Ishikawa (cell line): ENCODE measurements at regions not wholly inside any gene's neighbourhood (a gene's known extent, or its start where the extent isn't known, plus 50 kb on each side); places are given as distances from the start of the nearest gene placed in this dataset.

ENCODE experiments used
- TF ChIP-seq, protein P1 (sequence below): IDR thresholded peaks from 2 replicates; pipeline ENCODE4 v1.6.1; 2012
- TF ChIP-seq, protein P2 (sequence below): IDR thresholded peaks from 2 replicates; pipeline ENCODE4 v1.6.1; 2012; ENCODE audit warnings: low read depth, mild to moderate bottlenecking

DNA sequence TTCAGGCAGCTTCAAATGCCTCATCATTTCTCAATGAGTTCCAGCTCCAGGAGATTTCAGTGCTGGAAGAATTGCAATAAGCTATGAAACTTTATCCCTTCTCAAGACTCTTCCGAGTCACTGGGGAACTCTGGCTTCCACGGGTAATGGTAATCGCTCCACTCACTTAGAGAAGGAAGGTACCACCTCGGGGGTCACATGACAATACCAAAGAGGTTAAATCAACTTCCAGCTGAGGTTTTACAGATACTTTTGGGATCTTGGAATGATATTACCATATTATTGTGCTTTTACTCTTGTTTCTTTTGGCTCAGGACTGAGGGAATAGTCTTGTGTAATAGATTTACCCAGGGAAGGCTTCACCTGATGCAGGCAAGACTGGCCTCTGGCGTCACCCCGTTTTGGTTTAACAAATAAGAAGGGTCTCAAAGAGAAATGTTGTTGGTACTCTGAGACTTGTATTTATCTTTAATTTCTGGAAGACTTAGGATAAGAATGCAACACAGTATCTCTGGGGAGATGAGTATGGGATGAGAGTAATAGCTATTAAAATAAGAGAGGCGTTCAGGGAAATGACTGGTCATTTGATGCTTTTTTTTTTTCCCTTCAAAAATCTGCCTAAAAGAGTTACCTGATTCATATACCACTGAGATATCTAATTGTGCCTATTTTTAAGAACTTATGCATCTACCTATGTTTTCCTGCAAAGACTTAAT lies 316.9 kb upstream of the ZEB2 start:
- TF ChIP-seq, protein P1, sequence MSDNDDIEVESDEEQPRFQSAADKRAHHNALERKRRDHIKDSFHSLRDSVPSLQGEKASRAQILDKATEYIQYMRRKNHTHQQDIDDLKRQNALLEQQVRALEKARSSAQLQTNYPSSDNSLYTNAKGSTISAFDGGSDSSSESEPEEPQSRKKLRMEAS, result no peak
- TF ChIP-seq, protein P2, sequence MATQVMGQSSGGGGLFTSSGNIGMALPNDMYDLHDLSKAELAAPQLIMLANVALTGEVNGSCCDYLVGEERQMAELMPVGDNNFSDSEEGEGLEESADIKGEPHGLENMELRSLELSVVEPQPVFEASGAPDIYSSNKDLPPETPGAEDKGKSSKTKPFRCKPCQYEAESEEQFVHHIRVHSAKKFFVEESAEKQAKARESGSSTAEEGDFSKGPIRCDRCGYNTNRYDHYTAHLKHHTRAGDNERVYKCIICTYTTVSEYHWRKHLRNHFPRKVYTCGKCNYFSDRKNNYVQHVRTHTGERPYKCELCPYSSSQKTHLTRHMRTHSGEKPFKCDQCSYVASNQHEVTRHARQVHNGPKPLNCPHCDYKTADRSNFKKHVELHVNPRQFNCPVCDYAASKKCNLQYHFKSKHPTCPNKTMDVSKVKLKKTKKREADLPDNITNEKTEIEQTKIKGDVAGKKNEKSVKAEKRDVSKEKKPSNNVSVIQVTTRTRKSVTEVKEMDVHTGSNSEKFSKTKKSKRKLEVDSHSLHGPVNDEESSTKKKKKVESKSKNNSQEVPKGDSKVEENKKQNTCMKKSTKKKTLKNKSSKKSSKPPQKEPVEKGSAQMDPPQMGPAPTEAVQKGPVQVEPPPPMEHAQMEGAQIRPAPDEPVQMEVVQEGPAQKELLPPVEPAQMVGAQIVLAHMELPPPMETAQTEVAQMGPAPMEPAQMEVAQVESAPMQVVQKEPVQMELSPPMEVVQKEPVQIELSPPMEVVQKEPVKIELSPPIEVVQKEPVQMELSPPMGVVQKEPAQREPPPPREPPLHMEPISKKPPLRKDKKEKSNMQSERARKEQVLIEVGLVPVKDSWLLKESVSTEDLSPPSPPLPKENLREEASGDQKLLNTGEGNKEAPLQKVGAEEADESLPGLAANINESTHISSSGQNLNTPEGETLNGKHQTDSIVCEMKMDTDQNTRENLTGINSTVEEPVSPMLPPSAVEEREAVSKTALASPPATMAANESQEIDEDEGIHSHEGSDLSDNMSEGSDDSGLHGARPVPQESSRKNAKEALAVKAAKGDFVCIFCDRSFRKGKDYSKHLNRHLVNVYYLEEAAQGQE, result no peak
